ENCODE measurements at regions not wholly inside any gene's neighbourhood (a gene's known extent, or its start where the extent isn't known, plus 50 kb on each side); places are given as distances from the start of the nearest gene placed in this dataset.

GRCh38 chr4:164482092-164482404 lies 271.9 kb upstream of the SMIM31 start:
- TF ChIP-seq CTCF (IDR thresholded peaks at IDR 0.05; ENCODE audit: control extremely low read depth in 1 of 3, insufficient read depth in 1 of 3, low read depth in 1 of 3, low read length in 3 of 3) (no peak), POLR2A (IDR thresholded peaks at IDR 0.05; ENCODE audit: control extremely low read depth in 1 of 2, low read depth in 2 of 2, low read length in 2 of 2) (no peak), RAD21 (IDR thresholded peaks at IDR 0.05 in 1 of 2, conservative IDR thresholded peaks at IDR 0.05 in 1 of 2; ENCODE audit: low read depth in 2 of 2, low read length in 2 of 2) (no peak), RFX5 (IDR thresholded peaks at IDR 0.05; ENCODE audit: borderline replicate concordance, low read depth, low read length) (no peak)

Data from H1 (cell line).